ENCODE measurements at regions not wholly inside any gene's neighbourhood (a gene's known extent, or its start where the extent isn't known, plus 50 kb on each side); places are given as distances from the start of the nearest gene placed in this dataset.

DNA sequence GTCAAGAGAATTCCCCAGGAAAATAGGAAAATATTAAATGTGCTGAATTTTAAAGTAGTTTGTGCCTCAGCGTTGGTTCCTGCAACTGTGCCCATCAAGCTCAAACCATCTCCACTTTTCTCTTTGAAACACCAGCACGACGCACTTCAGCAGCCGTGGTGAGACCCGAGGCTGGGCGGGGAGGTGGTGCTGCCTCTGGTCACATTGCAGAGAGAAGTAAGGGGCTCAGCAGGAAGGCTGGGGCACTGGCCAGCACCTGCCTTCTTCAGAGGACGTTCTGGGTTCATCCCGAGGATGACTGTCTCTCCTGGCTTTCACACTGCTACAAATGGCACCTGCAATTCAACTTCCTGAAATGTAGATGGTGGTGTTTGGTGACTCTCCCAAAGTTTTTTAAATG lies 323.7 kb upstream of the SALL3 start:
- Histone ChIP-seq H3K4me2 (ENCODE audit: low read depth, low read length) (no peak overlapping the region), H3K27me3 (ENCODE audit: control insufficient read depth in 1 of 2, insufficient read depth in 2 of 2, low read length in 2 of 2) (no peaks in the 10 kb centered on the region; a peak in 2 of 5 replicates), H3K4me3 (replicated peaks in 1 of 3; ENCODE audit: insufficient read depth in 1 of 3, low read depth in 2 of 3, low read length in 3 of 3) (no peak overlapping the region), H3K9me3 (ENCODE audit: low read length) (peaks cover 24% of the 10 kb centered on the region), H3K27ac (ENCODE audit: extremely low read length, insufficient read depth, low read length) (no peak overlapping the region), H4K20me1 (ENCODE audit: insufficient read depth, low read length) (no peaks in the 10 kb centered on the region), H2AFZ (ENCODE audit: low read length) (no peak overlapping the region), H3K36me3 (replicated peaks in 1 of 2; ENCODE audit: control insufficient read depth in 1 of 2, insufficient read depth in 2 of 2, low read length in 2 of 2) (no peaks in the 10 kb centered on the region), H3K9ac (ENCODE audit: insufficient read depth, low read depth, low read length) (no peak overlapping the region), H3K4me1 (ENCODE audit: insufficient read depth, low read length) (no peaks in the 10 kb centered on the region), H3K79me2 (ENCODE audit: insufficient read depth, low read length) (no peaks in the 10 kb centered on the region)
- ChIA-PET POLR2A (no interaction called here), CTCF (ENCODE audit: low intra/inter-chr PET ratio, low total read pairs) (no interaction called here)
- ATAC-seq (no peak), FAIRE-seq (no peak), DNase-seq (ENCODE audit: low spot score) (no peak)
- TF ChIP-seq BRD4 (CRISPR knock-in tag; IDR thresholded peaks at IDR 0.05) (no peak), NFYC (CRISPR knock-in tag; IDR thresholded peaks at IDR 0.05) (no peak), RFX5 (IDR thresholded peaks at IDR 0.05; ENCODE audit: low read depth, low read length) (no peak), HMGA1 (CRISPR knock-in tag; conservative IDR thresholded peaks at IDR 0.05) (no peak), CEBPB (IDR thresholded peaks at IDR 0.05; ENCODE audit: borderline replicate concordance, low read depth, low read length) (no peak), ZNF558 (CRISPR knock-in tag; IDR thresholded peaks at IDR 0.05; ENCODE audit: borderline replicate concordance) (no peak), CHCHD3 (CRISPR knock-in tag; IDR thresholded peaks at IDR 0.05) (no peak), ZNF101 (CRISPR knock-in tag; IDR thresholded peaks at IDR 0.05; ENCODE audit: borderline replicate concordance, low read depth) (no peak), ZSCAN25 (CRISPR knock-in tag; IDR thresholded peaks at IDR 0.05) (no peak), HNF4A (CRISPR knock-in tag; IDR thresholded peaks at IDR 0.05) (no peak), SNAI1 (CRISPR knock-in tag; IDR thresholded peaks at IDR 0.05; ENCODE audit: borderline replicate concordance) (no peak), CBX1 (IDR thresholded peaks at IDR 0.05; ENCODE audit: low read depth) (no peak), SIN3A (IDR thresholded peaks at IDR 0.05; ENCODE audit: borderline replicate concordance, low read depth, low read length) (no peak), FIP1L1 (IDR thresholded peaks at IDR 0.05; ENCODE audit: borderline replicate concordance, insufficient read depth, low read depth, low read length) (no peak)
- in situ Hi-C loops (cut with HindIII; ENCODE audit: extremely low pct_ligation_motif_present, low pct_unique_long_range_greater_than_20kb): loop anchor here (25.0 kb wide), 1 partner anchor 331 kb away; the partner anchor contains the start of gene SALL3
- WGBS (ENCODE audit: low lambda C conversion rate): 73% methylated on average over 6 of the region's 8 CpGs
- BruUV-seq (replicated peaks): no TSS peak
- intact Hi-C loops (cut with micrococcal nuclease; ENCODE audit: unreplicated experiment): no loop called here

All from HepG2 (cell line).